GM10266 (cell line): ENCODE measurements at regions not wholly inside any gene's neighbourhood (a gene's known extent, or its start where the extent isn't known, plus 50 kb on each side); places are given as distances from the start of the nearest gene placed in this dataset.

Experiments used
- DNase-seq: peaks from one replicate; pipeline ENCODE4 v3.0.0; 2012; ENCODE audit errors: extremely low spot score
- CTCF ChIP-seq: IDR thresholded peaks from 2 replicates; pipeline ENCODE4 v1.5.1; 2012; ENCODE audit warnings: mild to moderate bottlenecking, low read depth; ENCODE audit not compliant: control insufficient read depth, insufficient read depth; ENCODE audit errors: missing control alignments

- no peak for DNase-seq
- no peak for TF ChIP-seq CTCF
Observed at GRCh38 chr1:184253921-184254320, 132.9 kb upstream of the C1orf21 start.

- DNase-seq: no peak
- no peak for TF ChIP-seq CTCF
Observed at GRCh38 chr1:184254849-184255248, 132.0 kb upstream of the C1orf21 start.

- TF ChIP-seq CTCF: no peak
- DNase-seq: no peak
Observed at GRCh38 chr1:184255560-184255959, 131.3 kb upstream of the C1orf21 start.

- no peak for DNase-seq
Observed at GRCh38 chr1:184257873-184258272, 129.0 kb upstream of the C1orf21 start.

GRCh38 chr1:184258525-184258924 lies 128.3 kb upstream of the C1orf21 start:
- DNase-seq: no peak
- TF ChIP-seq CTCF: no peak

More at GRCh38 chr1:184257873-184258272, 129.0 kb upstream of the C1orf21 start:
- TF ChIP-seq CTCF: no peak

GRCh38 chr1:184260382-184260781 lies 126.4 kb upstream of the C1orf21 start:
- no peak for DNase-seq
- TF ChIP-seq CTCF: no peak

- no peak for DNase-seq
- TF ChIP-seq CTCF: no peak
Observed at GRCh38 chr1:184262109-184262508, 124.7 kb upstream of the C1orf21 start.

GRCh38 chr1:184267747-184268146 lies 119.1 kb upstream of the C1orf21 start:
- TF ChIP-seq CTCF: no peak
- DNase-seq: no peak
